ENCODE measurements at regions not wholly inside any gene's neighbourhood (a gene's known extent, or its start where the extent isn't known, plus 50 kb on each side); places are given as distances from the start of the nearest gene placed in this dataset.

DNA sequence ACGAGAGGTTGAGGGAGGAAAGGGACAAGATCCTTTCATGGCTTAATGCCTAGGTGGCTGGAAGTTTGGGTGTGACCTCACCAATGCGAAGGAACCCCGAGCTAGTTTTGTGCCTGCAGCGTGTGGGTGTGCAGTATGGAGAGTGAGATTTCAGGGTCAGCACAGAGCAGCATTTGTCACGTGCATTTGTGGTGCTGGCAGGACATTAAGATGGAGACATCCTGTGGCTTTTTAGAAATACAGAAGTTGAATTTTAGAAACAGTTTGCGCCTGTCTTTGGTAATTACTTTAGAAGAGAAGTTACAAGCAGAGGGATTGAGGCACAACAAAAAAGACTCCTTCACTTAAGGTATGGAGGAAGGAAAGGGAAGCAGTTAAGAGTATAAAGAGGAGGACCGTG is 258.2 kb upstream of the THUMPD2 start:
- TF ChIP-seq, protein P1, sequence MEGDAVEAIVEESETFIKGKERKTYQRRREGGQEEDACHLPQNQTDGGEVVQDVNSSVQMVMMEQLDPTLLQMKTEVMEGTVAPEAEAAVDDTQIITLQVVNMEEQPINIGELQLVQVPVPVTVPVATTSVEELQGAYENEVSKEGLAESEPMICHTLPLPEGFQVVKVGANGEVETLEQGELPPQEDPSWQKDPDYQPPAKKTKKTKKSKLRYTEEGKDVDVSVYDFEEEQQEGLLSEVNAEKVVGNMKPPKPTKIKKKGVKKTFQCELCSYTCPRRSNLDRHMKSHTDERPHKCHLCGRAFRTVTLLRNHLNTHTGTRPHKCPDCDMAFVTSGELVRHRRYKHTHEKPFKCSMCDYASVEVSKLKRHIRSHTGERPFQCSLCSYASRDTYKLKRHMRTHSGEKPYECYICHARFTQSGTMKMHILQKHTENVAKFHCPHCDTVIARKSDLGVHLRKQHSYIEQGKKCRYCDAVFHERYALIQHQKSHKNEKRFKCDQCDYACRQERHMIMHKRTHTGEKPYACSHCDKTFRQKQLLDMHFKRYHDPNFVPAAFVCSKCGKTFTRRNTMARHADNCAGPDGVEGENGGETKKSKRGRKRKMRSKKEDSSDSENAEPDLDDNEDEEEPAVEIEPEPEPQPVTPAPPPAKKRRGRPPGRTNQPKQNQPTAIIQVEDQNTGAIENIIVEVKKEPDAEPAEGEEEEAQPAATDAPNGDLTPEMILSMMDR (IDR thresholded peaks at IDR 0.05) = no peak
- no peak for TF ChIP-seq POLR2AphosphoS5 (IDR thresholded peaks at IDR 0.05)

All from stomach (tissue), 4 donors.